ENCODE measurements at regions not wholly inside any gene's neighbourhood (a gene's known extent, or its start where the extent isn't known, plus 50 kb on each side); places are given as distances from the start of the nearest gene placed in this dataset.

DNA sequence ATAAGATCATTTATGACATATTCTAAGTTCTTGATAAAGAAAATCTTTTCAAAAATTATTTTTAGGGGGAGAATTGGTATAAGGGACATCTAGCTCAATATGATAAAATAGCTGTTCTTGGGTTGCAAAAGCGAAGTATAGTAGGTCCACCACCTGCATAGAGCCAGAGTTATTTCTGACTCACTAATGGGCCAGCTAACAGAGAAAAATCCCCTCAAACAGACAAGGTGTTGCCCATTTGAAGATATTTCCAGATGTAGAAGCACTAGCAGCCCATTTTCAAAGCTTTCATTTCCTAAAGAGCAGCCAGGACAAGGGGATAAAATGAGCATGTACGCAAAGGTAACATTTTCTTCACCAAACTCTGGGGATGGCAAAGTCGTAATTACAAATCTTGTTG is 165.7 kb upstream of the FN1 start:
- TF ChIP-seq EZH2phosphoT487 (IDR thresholded peaks at IDR 0.05; ENCODE audit: insufficient read depth, low read depth): no peak
- TF ChIP-seq EZH2 (IDR thresholded peaks at IDR 0.05; ENCODE audit: insufficient read depth, poor library complexity, severe bottlenecking): no peak
